GM12874 (cell line): ENCODE measurements at regions not wholly inside any gene's neighbourhood (a gene's known extent, or its start where the extent isn't known, plus 50 kb on each side); places are given as distances from the start of the nearest gene placed in this dataset.

Experiments used
- CTCF ChIP-seq: IDR thresholded peaks from 2 replicates; pipeline ENCODE4 v1.5.1; 2011; ENCODE audit warnings: low read depth, mild to moderate bottlenecking, control low read depth, low read length, moderate library complexity; ENCODE audit not compliant: insufficient read depth

- no peak for TF ChIP-seq CTCF
These were observed 78.1 kb upstream of the RUNX3 start for GRCh38 chr1:25008192-25008485.

GRCh38 chr1:25006770-25007169 lies 76.7 kb upstream of the RUNX3 start:
- no peak for TF ChIP-seq CTCF

- TF ChIP-seq CTCF: no peak
These were observed 74.3 kb upstream of the RUNX3 start for GRCh38 chr1:25004355-25004754.

GRCh38 chr1:25003457-25004190 lies 73.5 kb upstream of the RUNX3 start:
- TF ChIP-seq CTCF: no peak

- no peak for TF ChIP-seq CTCF
These were observed 72.9 kb upstream of the RUNX3 start for GRCh38 chr1:25003000-25003399.

- TF ChIP-seq CTCF: no peak
These were observed 71.2 kb upstream of the RUNX3 start for GRCh38 chr1:25001125-25001915.

GRCh38 chr1:24999906-25000305 lies 69.8 kb upstream of the RUNX3 start:
- no peak for TF ChIP-seq CTCF
